ENCODE measurements at regions not wholly inside any gene's neighbourhood (a gene's known extent, or its start where the extent isn't known, plus 50 kb on each side); places are given as distances from the start of the nearest gene placed in this dataset.

DNA sequence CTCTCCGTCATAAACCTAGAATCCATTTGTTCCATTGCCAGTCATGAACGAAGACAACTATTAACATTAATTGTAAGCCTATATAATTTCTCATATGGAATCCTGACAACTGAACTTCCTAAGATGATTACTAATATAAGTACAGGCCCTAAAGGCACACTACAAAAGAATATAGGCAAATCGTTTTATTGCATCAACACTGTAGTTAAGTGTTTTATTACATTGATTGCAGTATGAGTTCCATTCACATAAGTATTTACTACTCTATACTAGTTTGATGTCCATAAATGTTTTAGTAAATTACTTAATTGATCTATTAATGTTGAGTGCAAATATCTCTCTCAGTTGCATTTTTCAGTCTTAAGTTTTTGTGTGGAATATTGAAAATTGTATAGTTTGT lies 113.1 kb upstream of the SEMA3C start:
- ChIA-PET POLR2A (ENCODE audit: unreplicated experiment) (no interaction called here), CTCF (no interaction called here)

DNA sequence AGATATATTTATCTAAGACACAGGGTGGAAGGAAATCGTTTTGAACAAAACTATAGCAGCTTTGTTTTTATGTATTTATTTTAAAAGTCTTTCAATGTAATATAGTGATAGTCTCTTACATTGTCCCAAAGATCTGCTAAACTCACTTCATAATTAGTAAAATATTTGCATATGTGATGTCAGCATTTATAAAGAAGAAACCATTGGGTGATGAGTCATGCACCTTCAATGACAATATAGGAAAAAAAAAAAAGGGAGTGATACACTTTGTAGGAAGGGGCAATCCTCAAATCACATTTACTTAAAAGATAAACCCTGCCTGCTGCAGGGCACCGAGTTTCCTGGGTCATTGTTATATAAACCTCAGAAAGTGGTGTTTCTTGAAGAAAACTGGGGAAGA lies 112.4 kb upstream of the SEMA3C start:
- peak; percentile 14 for DNase-seq
- H3K27ac ChIP-seq (ENCODE audit: low read length) = no peak overlapping the region
- peaks cover 1% of the 10 kb centered on the region; the same call in 1 of the 2 replicates for H3K4me1 ChIP-seq (ENCODE audit: insufficient read depth, low read length)
- H3K9me3 ChIP-seq (ENCODE audit: low read length) = no peaks in the 10 kb centered on the region
- H3K36me3 ChIP-seq (ENCODE audit: low read depth, low read length) = no peaks in the 10 kb centered on the region
- intact Hi-C loops (cut with micrococcal nuclease) = no loop called here
- no peak for TF ChIP-seq CTCF (conservative IDR thresholded peaks at IDR 0.05; ENCODE audit: low read depth, low read length)
- H3K9me2 ChIP-seq (replicated peaks; ENCODE audit: low read length) = no peaks in the 10 kb centered on the region
- ChIA-PET POLR2A (ENCODE audit: unreplicated experiment) (no interaction called here), CTCF (no interaction called here)
- H3K9ac ChIP-seq (ENCODE audit: low read length) = no peak overlapping the region
- H3K27me3 ChIP-seq (ENCODE audit: low read length) = no peaks in the 10 kb centered on the region
- BruUV-seq (replicated peaks) = no TSS peak
- no peaks in the 10 kb centered on the region for H4K20me1 ChIP-seq (ENCODE audit: low read length)
- no peak overlapping the region for H3K4me3 ChIP-seq (ENCODE audit: low read length)
- ATAC-seq = no peak
- H3K79me2 ChIP-seq (ENCODE audit: low read length) = no peaks in the 10 kb centered on the region
- no peak overlapping the region for H3K4me2 ChIP-seq (ENCODE audit: low read length)
- H3F3A ChIP-seq (ENCODE audit: low read length, unreplicated experiment) = no peaks in the 10 kb centered on the region
- H2AFZ ChIP-seq (ENCODE audit: low read length) = no peak overlapping the region

More for the DNA sequence above, 113.1 kb upstream of the SEMA3C start:
- H4K20me1 ChIP-seq (ENCODE audit: low read length) = no peaks in the 10 kb centered on the region
- no peak overlapping the region for H3K4me2 ChIP-seq (ENCODE audit: low read length)
- no peaks in the 10 kb centered on the region for H3K79me2 ChIP-seq (ENCODE audit: low read length)
- H3K36me3 ChIP-seq (ENCODE audit: low read depth, low read length) = no peaks in the 10 kb centered on the region
- no peak for TF ChIP-seq EZH2phosphoT487 (IDR thresholded peaks at IDR 0.05; ENCODE audit: borderline replicate concordance, low read length)
- no peak for TF ChIP-seq EZH2 (IDR thresholded peaks at IDR 0.05; ENCODE audit: low read length, unreplicated experiment)
- TF ChIP-seq CTCF (conservative IDR thresholded peaks at IDR 0.05; ENCODE audit: low read depth, low read length) = no peak
- no peak overlapping the region for H3K4me3 ChIP-seq (ENCODE audit: low read length)
- BruUV-seq (replicated peaks) = no TSS peak
- no peak overlapping the region for H3K27ac ChIP-seq (ENCODE audit: low read length)
- H3K4me1 ChIP-seq (ENCODE audit: insufficient read depth, low read length) = no peaks in the 10 kb centered on the region
- intact Hi-C loops (cut with micrococcal nuclease) = no loop called here
- no peaks in the 10 kb centered on the region for H3K27me3 ChIP-seq (ENCODE audit: low read length)
- no peaks in the 10 kb centered on the region for H3F3A ChIP-seq (ENCODE audit: low read length, unreplicated experiment)
- no peak overlapping the region for H3K9ac ChIP-seq (ENCODE audit: low read length)
- ATAC-seq (no peak), DNase-seq (no peak)
- no peak overlapping the region for H2AFZ ChIP-seq (ENCODE audit: low read length)
- H3K9me3 ChIP-seq (ENCODE audit: low read length) = no peaks in the 10 kb centered on the region
- no peaks in the 10 kb centered on the region for H3K9me2 ChIP-seq (replicated peaks; ENCODE audit: low read length)

GRCh38 chr7:81030472-81030871 lies 111.6 kb upstream of the SEMA3C start:
- H3K4me1 ChIP-seq (ENCODE audit: insufficient read depth, low read length) = peaks cover 7% of the 10 kb centered on the region
- H4K20me1 ChIP-seq (ENCODE audit: low read length) = no peaks in the 10 kb centered on the region
- no peaks in the 10 kb centered on the region for H3K27me3 ChIP-seq (ENCODE audit: low read length)
- intact Hi-C loops (cut with micrococcal nuclease) = no loop called here
- no peaks in the 10 kb centered on the region for H3K79me2 ChIP-seq (ENCODE audit: low read length)
- no peaks in the 10 kb centered on the region for H3K9me3 ChIP-seq (ENCODE audit: low read length)
- H3K36me3 ChIP-seq (ENCODE audit: low read depth, low read length) = no peaks in the 10 kb centered on the region
- BruUV-seq (replicated peaks) = no TSS peak
- no peak overlapping the region for H3K4me2 ChIP-seq (ENCODE audit: low read length)
- H3K27ac ChIP-seq (ENCODE audit: low read length) = no peak overlapping the region
- POLR2A ChIA-PET (ENCODE audit: unreplicated experiment) = no interaction called here
- no peak overlapping the region for H3K4me3 ChIP-seq (ENCODE audit: low read length)
- DNase-seq (no peak), ATAC-seq (no peak)
- no peak overlapping the region for H3K9ac ChIP-seq (ENCODE audit: low read length)
- TF ChIP-seq EZH2phosphoT487 (IDR thresholded peaks at IDR 0.05; ENCODE audit: borderline replicate concordance, low read length) (no peak), EZH2 (IDR thresholded peaks at IDR 0.05; ENCODE audit: low read length, unreplicated experiment) (no peak), CTCF (conservative IDR thresholded peaks at IDR 0.05; ENCODE audit: low read depth, low read length) (no peak)
- no peaks in the 10 kb centered on the region for H3K9me2 ChIP-seq (replicated peaks; ENCODE audit: low read length)
- CTCF ChIA-PET = no interaction called here
- no peaks in the 10 kb centered on the region for H3F3A ChIP-seq (ENCODE audit: low read length, unreplicated experiment)
- H2AFZ ChIP-seq (ENCODE audit: low read length) = no peak overlapping the region
